ENCODE measurements at regions not wholly inside any gene's neighbourhood (a gene's known extent, or its start where the extent isn't known, plus 50 kb on each side); places are given as distances from the start of the nearest gene placed in this dataset.

DNA sequence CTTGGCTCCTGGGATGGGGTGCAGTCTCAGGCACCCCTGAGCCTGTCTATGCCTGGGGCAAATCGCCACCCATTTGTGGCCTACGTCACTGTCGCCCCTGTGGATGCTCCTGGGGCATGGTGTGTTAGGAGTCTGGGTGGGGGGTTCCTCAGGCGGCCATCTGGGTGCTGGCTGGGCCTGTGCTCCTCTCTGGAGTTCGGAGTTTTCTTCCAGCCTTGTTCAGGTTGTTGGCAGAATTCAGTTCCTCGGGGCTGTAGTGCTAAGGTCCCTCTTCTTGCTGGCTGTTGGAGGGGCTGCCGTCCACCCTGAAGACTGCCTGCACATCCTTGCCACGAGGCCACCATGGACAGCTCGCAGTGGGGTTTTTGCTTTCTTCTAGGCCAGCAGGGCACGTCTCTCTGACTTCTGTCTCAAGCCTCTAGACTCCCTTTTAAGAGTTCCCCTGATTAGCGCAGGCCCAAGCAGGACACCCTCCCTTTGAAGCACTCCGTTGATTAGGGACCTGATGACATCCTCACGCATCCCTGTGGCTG, 86.7 kb upstream of the C1orf174 start:
- TF ChIP-seq POLR2A (IDR thresholded peaks at IDR 0.05) (no peak), CTCF (IDR thresholded peaks at IDR 0.05) (no peak), POLR2AphosphoS5 (IDR thresholded peaks at IDR 0.05) (no peak)
